ENCODE measurements at regions not wholly inside any gene's neighbourhood (a gene's known extent, or its start where the extent isn't known, plus 50 kb on each side); places are given as distances from the start of the nearest gene placed in this dataset.

DNA sequence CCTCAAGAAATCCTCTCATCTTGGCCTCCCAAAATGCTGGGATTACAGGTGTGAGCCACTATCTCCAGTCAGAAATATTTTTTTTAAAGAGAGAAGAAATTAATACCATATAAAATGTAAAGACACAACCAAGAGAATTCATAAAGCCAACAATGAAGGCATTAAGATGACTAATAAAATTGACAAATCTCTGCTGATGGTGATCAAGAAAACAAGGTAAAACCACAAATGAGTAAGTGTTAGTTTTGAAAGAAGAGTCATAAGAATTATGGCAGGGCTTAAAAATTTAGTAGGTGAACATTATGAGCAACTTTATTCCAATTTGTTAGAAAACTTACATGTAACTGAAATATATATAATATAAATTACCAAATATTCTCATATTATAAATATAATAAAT lies 752.8 kb upstream of the CELF4 start:
- no peak overlapping the region for H3K9ac ChIP-seq (ENCODE audit: low read length in 3 of 3)
- TF ChIP-seq, protein P1, sequence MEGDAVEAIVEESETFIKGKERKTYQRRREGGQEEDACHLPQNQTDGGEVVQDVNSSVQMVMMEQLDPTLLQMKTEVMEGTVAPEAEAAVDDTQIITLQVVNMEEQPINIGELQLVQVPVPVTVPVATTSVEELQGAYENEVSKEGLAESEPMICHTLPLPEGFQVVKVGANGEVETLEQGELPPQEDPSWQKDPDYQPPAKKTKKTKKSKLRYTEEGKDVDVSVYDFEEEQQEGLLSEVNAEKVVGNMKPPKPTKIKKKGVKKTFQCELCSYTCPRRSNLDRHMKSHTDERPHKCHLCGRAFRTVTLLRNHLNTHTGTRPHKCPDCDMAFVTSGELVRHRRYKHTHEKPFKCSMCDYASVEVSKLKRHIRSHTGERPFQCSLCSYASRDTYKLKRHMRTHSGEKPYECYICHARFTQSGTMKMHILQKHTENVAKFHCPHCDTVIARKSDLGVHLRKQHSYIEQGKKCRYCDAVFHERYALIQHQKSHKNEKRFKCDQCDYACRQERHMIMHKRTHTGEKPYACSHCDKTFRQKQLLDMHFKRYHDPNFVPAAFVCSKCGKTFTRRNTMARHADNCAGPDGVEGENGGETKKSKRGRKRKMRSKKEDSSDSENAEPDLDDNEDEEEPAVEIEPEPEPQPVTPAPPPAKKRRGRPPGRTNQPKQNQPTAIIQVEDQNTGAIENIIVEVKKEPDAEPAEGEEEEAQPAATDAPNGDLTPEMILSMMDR (IDR thresholded peaks at IDR 0.05; ENCODE audit: borderline replicate concordance, extremely low read depth, insufficient read depth), result no peak
- DNase-seq, result no peak
- H3K4me1 ChIP-seq (ENCODE audit: control insufficient read depth in 2 of 3, insufficient read depth in 2 of 3, low read depth in 1 of 3, low read length in 3 of 3), result no peaks in the 10 kb centered on the region
- no peaks in the 10 kb centered on the region for H3K36me3 ChIP-seq (ENCODE audit: control insufficient read depth in 2 of 3, insufficient read depth in 3 of 3, low read length in 3 of 3)
- no peak for FAIRE-seq
- no peaks in the 10 kb centered on the region for H3K27me3 ChIP-seq (ENCODE audit: control insufficient read depth, insufficient read depth, low read length)
- H3K27ac ChIP-seq (ENCODE audit: low read depth in 2 of 2, low read length in 2 of 2), result no peak overlapping the region
- intact Hi-C loops (cut with DNase I), result no loop called here
- H3K4me3 ChIP-seq (ENCODE audit: low read length in 3 of 3), result no peak overlapping the region
- H3K9me3 ChIP-seq (ENCODE audit: control insufficient read depth in 2 of 3, insufficient read depth in 1 of 3, low read length in 3 of 3), result peaks cover 0 to 5% (median 3%) of the 10 kb centered on the region in 3 donors

DNA sequence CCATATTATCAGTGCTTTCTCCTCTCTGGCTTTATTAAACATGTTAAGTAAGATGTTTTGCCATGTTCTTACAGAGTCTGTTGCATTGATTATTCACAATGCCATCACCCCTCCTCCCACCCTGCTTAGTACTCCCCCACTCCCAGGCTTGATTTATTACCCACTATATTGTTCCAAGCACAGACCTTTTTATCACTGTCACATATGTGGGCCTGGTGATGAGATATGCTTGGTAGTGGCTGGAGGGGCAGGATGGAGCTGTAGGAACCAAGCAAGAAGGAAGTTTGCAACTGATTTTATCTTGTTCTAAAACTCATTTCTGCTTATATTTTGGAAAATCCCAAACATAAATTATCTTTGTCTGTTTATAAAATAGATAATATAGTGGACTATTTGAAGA lies 748.2 kb upstream of the CELF4 start:
- H3K36me3 ChIP-seq (ENCODE audit: control insufficient read depth in 2 of 3, insufficient read depth in 3 of 3, low read length in 3 of 3), result no peaks in the 10 kb centered on the region
- no peaks in the 10 kb centered on the region for H3K9me3 ChIP-seq (ENCODE audit: control insufficient read depth in 2 of 3, insufficient read depth in 1 of 3, low read length in 3 of 3)
- no peaks in the 10 kb centered on the region for H3K27me3 ChIP-seq (ENCODE audit: control insufficient read depth, insufficient read depth, low read length)
- FAIRE-seq (no peak), DNase-seq (peak in 2 of 5 donors; percentile 9 to 17)
- intact Hi-C loops (cut with DNase I), result no loop called here
- H3K27ac ChIP-seq (ENCODE audit: low read depth in 2 of 2, low read length in 2 of 2), result no peak overlapping the region
- no peak overlapping the region for H3K4me3 ChIP-seq (ENCODE audit: low read length in 3 of 3)
- no peaks in the 10 kb centered on the region for H3K4me1 ChIP-seq (ENCODE audit: control insufficient read depth in 2 of 3, insufficient read depth in 2 of 3, low read depth in 1 of 3, low read length in 3 of 3)
- no peak overlapping the region for H3K9ac ChIP-seq (ENCODE audit: low read length in 3 of 3)
- TF ChIP-seq, protein P1 (IDR thresholded peaks at IDR 0.05; ENCODE audit: borderline replicate concordance, extremely low read depth, insufficient read depth), result no peak

DNA sequence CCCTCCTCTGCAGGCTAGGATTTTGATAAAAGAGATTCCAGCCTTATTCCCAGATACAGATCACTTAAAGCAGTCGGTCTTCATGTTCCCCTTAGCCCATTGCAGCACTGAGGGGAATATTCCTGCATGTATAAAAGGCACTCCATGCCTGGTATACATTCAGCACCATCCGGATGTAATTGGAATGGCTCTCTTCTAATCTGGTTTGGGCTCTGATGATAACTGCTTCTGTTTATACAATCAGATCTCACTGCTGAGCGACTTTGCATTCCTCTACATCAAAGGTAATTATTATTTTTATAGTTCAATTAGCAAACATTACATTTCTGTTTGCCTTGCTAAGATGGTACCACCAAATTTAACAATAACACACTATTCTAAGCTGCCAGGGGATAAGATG lies 746.9 kb upstream of the CELF4 start:
- Histone ChIP-seq H3K27ac (ENCODE audit: low read depth in 2 of 2, low read length in 2 of 2) (no peak overlapping the region), H3K9me3 (ENCODE audit: control insufficient read depth in 2 of 3, insufficient read depth in 1 of 3, low read length in 3 of 3) (no peaks in the 10 kb centered on the region), H3K9ac (ENCODE audit: low read length in 3 of 3) (no peak overlapping the region), H3K27me3 (ENCODE audit: control insufficient read depth, insufficient read depth, low read length) (no peaks in the 10 kb centered on the region), H3K36me3 (ENCODE audit: control insufficient read depth in 2 of 3, insufficient read depth in 3 of 3, low read length in 3 of 3) (no peaks in the 10 kb centered on the region), H3K4me3 (ENCODE audit: low read length in 3 of 3) (no peak overlapping the region), H3K4me1 (ENCODE audit: control insufficient read depth in 2 of 3, insufficient read depth in 2 of 3, low read depth in 1 of 3, low read length in 3 of 3) (no peaks in the 10 kb centered on the region)
- intact Hi-C loops (cut with DNase I), result no loop called here
- TF ChIP-seq, protein P1 (IDR thresholded peaks at IDR 0.05; ENCODE audit: borderline replicate concordance, extremely low read depth, insufficient read depth), result no peak
- DNase-seq, result no peak
- no peak for FAIRE-seq

DNA sequence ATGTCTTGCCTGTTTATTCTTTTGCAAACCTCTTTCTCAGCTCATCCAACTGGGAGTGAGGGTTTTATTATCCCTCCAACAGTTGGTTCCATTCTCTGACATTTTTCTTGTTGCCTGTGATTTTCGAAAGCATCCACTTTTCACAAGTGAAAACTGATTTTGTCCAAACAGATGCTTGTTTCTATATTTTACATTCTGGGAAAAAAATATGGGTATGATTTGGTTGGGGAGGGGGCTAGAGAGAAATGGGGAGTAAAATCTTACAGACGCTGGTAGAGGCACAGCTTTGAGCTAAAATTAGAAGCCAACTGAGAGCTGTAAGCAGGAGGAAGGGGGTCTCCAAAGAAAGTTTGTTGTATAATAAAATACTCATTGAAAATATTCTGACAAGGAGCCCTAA lies 745.3 kb upstream of the CELF4 start:
- no peaks in the 10 kb centered on the region for H3K4me1 ChIP-seq (ENCODE audit: control insufficient read depth in 2 of 3, insufficient read depth in 2 of 3, low read depth in 1 of 3, low read length in 3 of 3)
- no peak overlapping the region for H3K9ac ChIP-seq (ENCODE audit: low read length in 3 of 3)
- H3K9me3 ChIP-seq (ENCODE audit: control insufficient read depth in 2 of 3, insufficient read depth in 1 of 3, low read length in 3 of 3), result no peaks in the 10 kb centered on the region
- FAIRE-seq, result no peak
- DNase-seq, result no peak
- intact Hi-C loops (cut with DNase I), result no loop called here
- no peak overlapping the region for H3K27ac ChIP-seq (ENCODE audit: low read depth in 2 of 2, low read length in 2 of 2)
- H3K27me3 ChIP-seq (ENCODE audit: control insufficient read depth, insufficient read depth, low read length), result no peaks in the 10 kb centered on the region
- H3K36me3 ChIP-seq (ENCODE audit: control insufficient read depth in 2 of 3, insufficient read depth in 3 of 3, low read length in 3 of 3), result no peaks in the 10 kb centered on the region
- H3K4me3 ChIP-seq (ENCODE audit: low read length in 3 of 3), result no peak overlapping the region
- TF ChIP-seq, protein P1 (IDR thresholded peaks at IDR 0.05; ENCODE audit: borderline replicate concordance, extremely low read depth, insufficient read depth), result no peak
